ENCODE measurements at regions not wholly inside any gene's neighbourhood (a gene's known extent, or its start where the extent isn't known, plus 50 kb on each side); places are given as distances from the start of the nearest gene placed in this dataset.

DNA sequence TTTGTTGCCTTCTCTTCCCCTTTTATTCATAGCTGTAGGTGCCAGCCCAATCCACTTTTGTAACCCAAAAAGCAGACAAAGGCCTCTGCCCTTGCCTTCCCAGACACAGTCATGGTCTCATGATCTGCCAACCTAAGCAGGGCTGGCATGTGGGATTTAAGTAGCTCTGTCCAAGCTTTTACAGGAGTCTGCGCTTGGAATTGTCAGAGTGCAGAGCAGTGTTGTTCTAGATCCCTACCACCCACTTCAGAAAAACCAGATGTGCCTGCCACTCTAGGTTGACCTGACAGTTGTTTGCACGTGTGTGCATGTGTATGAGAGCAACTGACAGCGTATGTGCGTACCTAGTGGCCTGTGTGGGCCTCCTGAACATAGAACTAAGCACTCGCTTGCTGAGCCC is 87.8 kb upstream of the SPRY4 start:
- TF ChIP-seq SP1 (IDR thresholded peaks at IDR 0.05; ENCODE audit: low read depth, low read length) (no peak), EP300 (IDR thresholded peaks at IDR 0.05; ENCODE audit: borderline replicate concordance in 1 of 2, control insufficient read depth in 1 of 2, low read depth in 2 of 2, low read length in 2 of 2) (no peak), POLR2AphosphoS5 (IDR thresholded peaks at IDR 0.05; ENCODE audit: low read length) (no peak), NRF1 (conservative IDR thresholded peaks at IDR 0.05; ENCODE audit: low read depth, low read length) (no peak), BRCA1 (IDR thresholded peaks at IDR 0.05; ENCODE audit: low read depth, low read length) (no peak)

Data from GM12878 (cell line).